Prostate gland (tissue), 2 donors: ENCODE measurements at regions not wholly inside any gene's neighbourhood (a gene's known extent, or its start where the extent isn't known, plus 50 kb on each side); places are given as distances from the start of the nearest gene placed in this dataset.

Source experiments
- CTCF ChIP-seq, 4 experiments: fragments of 200-600 bp in 2 of 4; fragments of 450-650 bp in 2 of 4; sonication (generic) in 2 of 4; IDR thresholded peaks; 1 replicate in 3 of 4; 2 replicates in 1 of 4; pipeline ENCODE4 v1.5.1; 2016 to 2019; ENCODE audit warnings: antibody characterized with exemption in 4 of 4, mild to moderate bottlenecking in 2 of 4, moderate library complexity in 2 of 4
- POLR2A ChIP-seq: fragments of 450-650 bp; IDR thresholded peaks from one replicate; pipeline ENCODE4 v1.6.1; 2016; ENCODE audit warnings: antibody characterized with exemption, mild to moderate bottlenecking
- POLR2AphosphoS5 ChIP-seq: sonication (generic); formaldehyde crosslinking; IDR thresholded peaks from one replicate; pipeline ENCODE4 v1.6.1; 2017; ENCODE audit warnings: antibody characterized with exemption

- TF ChIP-seq CTCF (IDR thresholded peaks at IDR 0.05) (no peak), POLR2A (no peak), POLR2AphosphoS5 (no peak)
These were observed 532.8 kb downstream of the BRD1 start for GRCh38 chr22:49294656-49295464.
